WTC11 (cell line): ENCODE measurements at regions not wholly inside any gene's neighbourhood (a gene's known extent, or its start where the extent isn't known, plus 50 kb on each side); places are given as distances from the start of the nearest gene placed in this dataset.

Source experiments
- ETV6 ChIP-seq: sonication (generic); formaldehyde crosslinking; IDR thresholded peaks from 2 replicates; pipeline ENCODE4 v1.8.1; 2022; ENCODE audit warnings: mild to moderate bottlenecking, missing genetic modification reagents
- IRF1 ChIP-seq: sonication (generic); formaldehyde crosslinking; IDR thresholded peaks from 2 replicates; pipeline ENCODE4 v1.8.0; 2023; ENCODE audit warnings: missing genetic modification reagents
- IRF2 ChIP-seq: sonication (generic); formaldehyde crosslinking; IDR thresholded peaks from 2 replicates; pipeline ENCODE4 v1.8.0; 2022; ENCODE audit warnings: low read depth, missing genetic modification reagents, borderline replicate concordance
- JAZF1 ChIP-seq: fragments of 250-450 bp; sonication (Bioruptor Pico); IDR thresholded peaks from 2 replicates; pipeline ENCODE4 v1.9.0; 2021; ENCODE audit warnings: moderate library complexity, mild to moderate bottlenecking, inconsistent platforms
- ZBTB43 ChIP-seq: sonication (generic); formaldehyde crosslinking; IDR thresholded peaks from 2 replicates; pipeline ENCODE4 v1.8.1; 2023; ENCODE audit warnings: mild to moderate bottlenecking, missing genetic modification reagents
- ZNF232 ChIP-seq: sonication (generic); formaldehyde crosslinking; IDR thresholded peaks from 2 replicates; pipeline ENCODE4 v1.8.0; 2022; ENCODE audit warnings: mild to moderate bottlenecking, missing genetic modification reagents
- ZNF263 ChIP-seq: sonication (generic); formaldehyde crosslinking; IDR thresholded peaks from 2 replicates; pipeline ENCODE4 v1.8.1; 2022; ENCODE audit warnings: low read depth, mild to moderate bottlenecking, moderate library complexity, missing genetic modification reagents
- ZNF281 ChIP-seq: sonication (generic); formaldehyde crosslinking; IDR thresholded peaks from 2 replicates; pipeline ENCODE4 v1.8.0; 2023; ENCODE audit warnings: mild to moderate bottlenecking, missing genetic modification reagents
- TF ChIP-seq, protein P1 (sequence below): sonication (generic); formaldehyde crosslinking; IDR thresholded peaks from 2 replicates; pipeline ENCODE4 v1.8.0; 2022; ENCODE audit warnings: missing genetic modification reagents
- TF ChIP-seq, protein P2 (sequence below): fragments of 200-600 bp; IDR thresholded peaks from 2 replicates; pipeline ENCODE4 v1.8.0; 2022; ENCODE audit warnings: antibody characterized with exemption
- TF ChIP-seq, protein P3 (sequence below): fragments of 250-450 bp; sonication (Bioruptor Pico); IDR thresholded peaks from 2 replicates; pipeline ENCODE4 v1.9.0; 2021; ENCODE audit warnings: mild to moderate bottlenecking
- TF ChIP-seq, protein P4 (sequence below): fragments of 250-450 bp; sonication (Bioruptor Pico); IDR thresholded peaks from 2 replicates; pipeline ENCODE4 v2.1.2; 2022; ENCODE audit warnings: mild to moderate bottlenecking, moderate library complexity
- TF ChIP-seq, protein P5 (sequence below): sonication (generic); formaldehyde crosslinking; conservative IDR thresholded peaks from 2 replicates; pipeline ENCODE4 v1.8.1; 2022; ENCODE audit warnings: mild to moderate bottlenecking, missing genetic modification reagents
- TF ChIP-seq, protein P6 (sequence below): sonication (generic); formaldehyde crosslinking; IDR thresholded peaks from 2 replicates; pipeline ENCODE4 v1.8.1; 2022; ENCODE audit warnings: low read depth, missing genetic modification reagents, borderline replicate concordance

DNA sequence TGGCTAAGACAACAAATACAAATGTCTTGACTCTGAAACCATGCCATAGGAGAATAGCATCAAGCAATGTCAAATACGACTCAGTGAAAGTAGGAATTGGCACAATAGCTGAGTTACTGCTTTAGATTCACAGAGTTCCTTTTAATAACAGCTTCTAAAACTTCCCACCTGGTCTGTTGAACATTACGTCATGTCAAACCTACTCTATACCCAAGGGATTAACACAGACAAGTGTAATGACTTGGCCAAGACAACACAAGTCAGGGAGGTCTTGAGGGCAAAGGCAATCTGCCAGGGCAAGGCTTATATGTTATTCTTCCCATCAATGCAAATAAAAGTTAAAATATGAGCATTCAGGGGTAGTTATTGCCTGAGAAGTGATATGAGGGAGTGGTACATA lies 265.1 kb upstream of the PRDM1 start (continued):
- TF ChIP-seq, protein P1, sequence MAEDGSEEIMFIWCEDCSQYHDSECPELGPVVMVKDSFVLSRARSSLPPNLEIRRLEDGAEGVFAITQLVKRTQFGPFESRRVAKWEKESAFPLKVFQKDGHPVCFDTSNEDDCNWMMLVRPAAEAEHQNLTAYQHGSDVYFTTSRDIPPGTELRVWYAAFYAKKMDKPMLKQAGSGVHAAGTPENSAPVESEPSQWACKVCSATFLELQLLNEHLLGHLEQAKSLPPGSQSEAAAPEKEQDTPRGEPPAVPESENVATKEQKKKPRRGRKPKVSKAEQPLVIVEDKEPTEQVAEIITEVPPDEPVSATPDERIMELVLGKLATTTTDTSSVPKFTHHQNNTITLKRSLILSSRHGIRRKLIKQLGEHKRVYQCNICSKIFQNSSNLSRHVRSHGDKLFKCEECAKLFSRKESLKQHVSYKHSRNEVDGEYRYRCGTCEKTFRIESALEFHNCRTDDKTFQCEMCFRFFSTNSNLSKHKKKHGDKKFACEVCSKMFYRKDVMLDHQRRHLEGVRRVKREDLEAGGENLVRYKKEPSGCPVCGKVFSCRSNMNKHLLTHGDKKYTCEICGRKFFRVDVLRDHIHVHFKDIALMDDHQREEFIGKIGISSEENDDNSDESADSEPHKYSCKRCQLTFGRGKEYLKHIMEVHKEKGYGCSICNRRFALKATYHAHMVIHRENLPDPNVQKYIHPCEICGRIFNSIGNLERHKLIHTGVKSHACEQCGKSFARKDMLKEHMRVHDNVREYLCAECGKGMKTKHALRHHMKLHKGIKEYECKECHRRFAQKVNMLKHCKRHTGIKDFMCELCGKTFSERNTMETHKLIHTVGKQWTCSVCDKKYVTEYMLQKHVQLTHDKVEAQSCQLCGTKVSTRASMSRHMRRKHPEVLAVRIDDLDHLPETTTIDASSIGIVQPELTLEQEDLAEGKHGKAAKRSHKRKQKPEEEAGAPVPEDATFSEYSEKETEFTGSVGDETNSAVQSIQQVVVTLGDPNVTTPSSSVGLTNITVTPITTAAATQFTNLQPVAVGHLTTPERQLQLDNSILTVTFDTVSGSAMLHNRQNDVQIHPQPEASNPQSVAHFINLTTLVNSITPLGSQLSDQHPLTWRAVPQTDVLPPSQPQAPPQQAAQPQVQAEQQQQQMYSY = no peak
- TF ChIP-seq, protein P2, sequence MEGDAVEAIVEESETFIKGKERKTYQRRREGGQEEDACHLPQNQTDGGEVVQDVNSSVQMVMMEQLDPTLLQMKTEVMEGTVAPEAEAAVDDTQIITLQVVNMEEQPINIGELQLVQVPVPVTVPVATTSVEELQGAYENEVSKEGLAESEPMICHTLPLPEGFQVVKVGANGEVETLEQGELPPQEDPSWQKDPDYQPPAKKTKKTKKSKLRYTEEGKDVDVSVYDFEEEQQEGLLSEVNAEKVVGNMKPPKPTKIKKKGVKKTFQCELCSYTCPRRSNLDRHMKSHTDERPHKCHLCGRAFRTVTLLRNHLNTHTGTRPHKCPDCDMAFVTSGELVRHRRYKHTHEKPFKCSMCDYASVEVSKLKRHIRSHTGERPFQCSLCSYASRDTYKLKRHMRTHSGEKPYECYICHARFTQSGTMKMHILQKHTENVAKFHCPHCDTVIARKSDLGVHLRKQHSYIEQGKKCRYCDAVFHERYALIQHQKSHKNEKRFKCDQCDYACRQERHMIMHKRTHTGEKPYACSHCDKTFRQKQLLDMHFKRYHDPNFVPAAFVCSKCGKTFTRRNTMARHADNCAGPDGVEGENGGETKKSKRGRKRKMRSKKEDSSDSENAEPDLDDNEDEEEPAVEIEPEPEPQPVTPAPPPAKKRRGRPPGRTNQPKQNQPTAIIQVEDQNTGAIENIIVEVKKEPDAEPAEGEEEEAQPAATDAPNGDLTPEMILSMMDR = no peak
- no peak for TF ChIP-seq JAZF1 (CRISPR knock-in tag)
- no peak for TF ChIP-seq ZBTB43 (CRISPR knock-in tag)
- no peak for TF ChIP-seq ZNF281 (CRISPR knock-in tag)
- no peak for TF ChIP-seq IRF1 (CRISPR knock-in tag)
- no peak for TF ChIP-seq ZNF263 (CRISPR knock-in tag)
- TF ChIP-seq ZNF232 (CRISPR knock-in tag) = no peak
- TF ChIP-seq, protein P3, sequence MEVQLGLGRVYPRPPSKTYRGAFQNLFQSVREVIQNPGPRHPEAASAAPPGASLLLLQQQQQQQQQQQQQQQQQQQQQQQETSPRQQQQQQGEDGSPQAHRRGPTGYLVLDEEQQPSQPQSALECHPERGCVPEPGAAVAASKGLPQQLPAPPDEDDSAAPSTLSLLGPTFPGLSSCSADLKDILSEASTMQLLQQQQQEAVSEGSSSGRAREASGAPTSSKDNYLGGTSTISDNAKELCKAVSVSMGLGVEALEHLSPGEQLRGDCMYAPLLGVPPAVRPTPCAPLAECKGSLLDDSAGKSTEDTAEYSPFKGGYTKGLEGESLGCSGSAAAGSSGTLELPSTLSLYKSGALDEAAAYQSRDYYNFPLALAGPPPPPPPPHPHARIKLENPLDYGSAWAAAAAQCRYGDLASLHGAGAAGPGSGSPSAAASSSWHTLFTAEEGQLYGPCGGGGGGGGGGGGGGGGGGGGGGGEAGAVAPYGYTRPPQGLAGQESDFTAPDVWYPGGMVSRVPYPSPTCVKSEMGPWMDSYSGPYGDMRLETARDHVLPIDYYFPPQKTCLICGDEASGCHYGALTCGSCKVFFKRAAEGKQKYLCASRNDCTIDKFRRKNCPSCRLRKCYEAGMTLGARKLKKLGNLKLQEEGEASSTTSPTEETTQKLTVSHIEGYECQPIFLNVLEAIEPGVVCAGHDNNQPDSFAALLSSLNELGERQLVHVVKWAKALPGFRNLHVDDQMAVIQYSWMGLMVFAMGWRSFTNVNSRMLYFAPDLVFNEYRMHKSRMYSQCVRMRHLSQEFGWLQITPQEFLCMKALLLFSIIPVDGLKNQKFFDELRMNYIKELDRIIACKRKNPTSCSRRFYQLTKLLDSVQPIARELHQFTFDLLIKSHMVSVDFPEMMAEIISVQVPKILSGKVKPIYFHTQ (CRISPR knock-in tag) = no peak
- TF ChIP-seq, protein P4, sequence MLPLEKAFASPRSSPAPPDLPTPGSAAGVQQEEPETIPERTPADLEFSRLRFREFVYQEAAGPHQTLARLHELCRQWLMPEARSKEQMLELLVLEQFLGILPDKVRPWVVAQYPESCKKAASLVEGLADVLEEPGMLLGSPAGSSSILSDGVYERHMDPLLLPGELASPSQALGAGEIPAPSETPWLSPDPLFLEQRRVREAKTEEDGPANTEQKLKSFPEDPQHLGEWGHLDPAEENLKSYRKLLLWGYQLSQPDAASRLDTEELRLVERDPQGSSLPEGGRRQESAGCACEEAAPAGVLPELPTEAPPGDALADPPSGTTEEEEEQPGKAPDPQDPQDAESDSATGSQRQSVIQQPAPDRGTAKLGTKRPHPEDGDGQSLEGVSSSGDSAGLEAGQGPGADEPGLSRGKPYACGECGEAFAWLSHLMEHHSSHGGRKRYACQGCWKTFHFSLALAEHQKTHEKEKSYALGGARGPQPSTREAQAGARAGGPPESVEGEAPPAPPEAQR (CRISPR knock-in tag) = no peak
- TF ChIP-seq IRF2 (CRISPR knock-in tag) = no peak
- no peak for TF ChIP-seq ETV6 (CRISPR knock-in tag)
- TF ChIP-seq, protein P5, sequence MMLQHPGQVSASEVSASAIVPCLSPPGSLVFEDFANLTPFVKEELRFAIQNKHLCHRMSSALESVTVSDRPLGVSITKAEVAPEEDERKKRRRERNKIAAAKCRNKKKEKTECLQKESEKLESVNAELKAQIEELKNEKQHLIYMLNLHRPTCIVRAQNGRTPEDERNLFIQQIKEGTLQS (CRISPR knock-in tag) = no peak
- TF ChIP-seq, protein P6, sequence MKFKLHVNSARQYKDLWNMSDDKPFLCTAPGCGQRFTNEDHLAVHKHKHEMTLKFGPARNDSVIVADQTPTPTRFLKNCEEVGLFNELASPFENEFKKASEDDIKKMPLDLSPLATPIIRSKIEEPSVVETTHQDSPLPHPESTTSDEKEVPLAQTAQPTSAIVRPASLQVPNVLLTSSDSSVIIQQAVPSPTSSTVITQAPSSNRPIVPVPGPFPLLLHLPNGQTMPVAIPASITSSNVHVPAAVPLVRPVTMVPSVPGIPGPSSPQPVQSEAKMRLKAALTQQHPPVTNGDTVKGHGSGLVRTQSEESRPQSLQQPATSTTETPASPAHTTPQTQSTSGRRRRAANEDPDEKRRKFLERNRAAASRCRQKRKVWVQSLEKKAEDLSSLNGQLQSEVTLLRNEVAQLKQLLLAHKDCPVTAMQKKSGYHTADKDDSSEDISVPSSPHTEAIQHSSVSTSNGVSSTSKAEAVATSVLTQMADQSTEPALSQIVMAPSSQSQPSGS = no peak
